Esophagus squamous epithelium (tissue), 4 donors: ENCODE measurements at regions not wholly inside any gene's neighbourhood (a gene's known extent, or its start where the extent isn't known, plus 50 kb on each side); places are given as distances from the start of the nearest gene placed in this dataset.

Source experiments
- POLR2A ChIP-seq, 4 donors: fragments of 450-650 bp; IDR thresholded peaks; one replicate each; pipeline ENCODE4 v1.6.1; 2017; ENCODE audit warnings: antibody characterized with exemption in 4 of 4, mild to moderate bottlenecking in 4 of 4, moderate library complexity in 3 of 4
- TF ChIP-seq, protein P1 (sequence below), 6 experiments: fragments of 450-650 bp in 4 of 6; fragments of 200-600 bp in 2 of 6; sonication (generic) in 2 of 6; IDR thresholded peaks; one replicate each; pipeline ENCODE4 v1.5.1; 2016 to 2019; ENCODE audit warnings: antibody characterized with exemption in 6 of 6, mild to moderate bottlenecking in 4 of 6, moderate library complexity in 4 of 6

DNA sequence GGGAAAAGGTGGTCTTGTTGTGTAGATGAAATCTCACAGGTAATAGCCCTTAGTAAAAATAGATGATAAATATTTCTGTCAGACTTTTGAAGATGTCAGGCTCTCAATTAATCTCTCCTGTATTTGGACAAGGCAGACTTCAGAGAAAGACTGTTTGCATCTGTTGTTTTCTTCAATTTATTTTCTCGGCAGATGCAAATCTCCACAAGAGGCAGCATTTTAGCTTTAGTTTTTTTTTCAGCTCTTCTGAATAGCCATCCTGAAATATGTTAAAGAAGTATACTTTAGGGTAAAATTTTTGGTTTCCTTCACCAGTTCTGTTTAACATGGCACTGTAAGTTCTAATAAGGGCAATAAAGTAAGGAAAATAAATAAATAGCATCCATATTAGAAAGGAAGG is 685.1 kb downstream of the SI start:
- TF ChIP-seq, protein P1, sequence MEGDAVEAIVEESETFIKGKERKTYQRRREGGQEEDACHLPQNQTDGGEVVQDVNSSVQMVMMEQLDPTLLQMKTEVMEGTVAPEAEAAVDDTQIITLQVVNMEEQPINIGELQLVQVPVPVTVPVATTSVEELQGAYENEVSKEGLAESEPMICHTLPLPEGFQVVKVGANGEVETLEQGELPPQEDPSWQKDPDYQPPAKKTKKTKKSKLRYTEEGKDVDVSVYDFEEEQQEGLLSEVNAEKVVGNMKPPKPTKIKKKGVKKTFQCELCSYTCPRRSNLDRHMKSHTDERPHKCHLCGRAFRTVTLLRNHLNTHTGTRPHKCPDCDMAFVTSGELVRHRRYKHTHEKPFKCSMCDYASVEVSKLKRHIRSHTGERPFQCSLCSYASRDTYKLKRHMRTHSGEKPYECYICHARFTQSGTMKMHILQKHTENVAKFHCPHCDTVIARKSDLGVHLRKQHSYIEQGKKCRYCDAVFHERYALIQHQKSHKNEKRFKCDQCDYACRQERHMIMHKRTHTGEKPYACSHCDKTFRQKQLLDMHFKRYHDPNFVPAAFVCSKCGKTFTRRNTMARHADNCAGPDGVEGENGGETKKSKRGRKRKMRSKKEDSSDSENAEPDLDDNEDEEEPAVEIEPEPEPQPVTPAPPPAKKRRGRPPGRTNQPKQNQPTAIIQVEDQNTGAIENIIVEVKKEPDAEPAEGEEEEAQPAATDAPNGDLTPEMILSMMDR (IDR thresholded peaks at IDR 0.05) = no peak
- no peak for TF ChIP-seq POLR2A (IDR thresholded peaks at IDR 0.05)
